Vagina (tissue), 2 donors: ENCODE measurements at regions not wholly inside any gene's neighbourhood (a gene's known extent, or its start where the extent isn't known, plus 50 kb on each side); places are given as distances from the start of the nearest gene placed in this dataset.

ENCODE experiments used
- DNase-seq, 2 donors: peaks; one replicate each; pipeline ENCODE4 v3.0.0-alpha.2; 2017; ENCODE audit errors: extremely low spot score in 2 of 2
- H3K27ac ChIP-seq: fragments of 200-600 bp; sonication (generic); one replicate; pipeline ENCODE4 v1.5.1; 2019
- H3K27me3 ChIP-seq: fragments of 200-600 bp; sonication (generic); one replicate; pipeline ENCODE4 v1.5.1; 2019
- H3K36me3 ChIP-seq, 2 donors: fragments of 200-600 bp; sonication (generic); one replicate each; pipeline ENCODE4 v1.5.1; 2017 to 2019
- H3K4me1 ChIP-seq: fragments of 200-600 bp; sonication (generic); one replicate; pipeline ENCODE4 v1.5.1; 2019
- H3K4me3 ChIP-seq, 2 donors: fragments of 200-600 bp; sonication (generic); 1 replicate in 1 of 2; 2 replicates in 1 of 2; pipeline ENCODE4 v1.5.1; 2016 to 2019
- H3K9me3 ChIP-seq: fragments of 200-600 bp; sonication (generic); one replicate; pipeline ENCODE4 v1.5.1; 2019
- CTCF ChIP-seq, 3 experiments: fragments of 450-650 bp in 2 of 3; fragments of 200-600 bp in 1 of 3; sonication (generic) in 1 of 3; IDR thresholded peaks; one replicate each; pipeline ENCODE4 v1.5.1; 2017 to 2019; ENCODE audit warnings: antibody characterized with exemption in 3 of 3, mild to moderate bottlenecking in 2 of 3, moderate library complexity in 2 of 3
- POLR2A ChIP-seq, 2 donors: fragments of 450-650 bp; IDR thresholded peaks; one replicate each; pipeline ENCODE4 v1.6.1; 2017; ENCODE audit warnings: antibody characterized with exemption in 2 of 2, mild to moderate bottlenecking in 2 of 2, moderate library complexity in 2 of 2
- POLR2AphosphoS5 ChIP-seq, 2 donors: sonication (generic); formaldehyde crosslinking; IDR thresholded peaks; one replicate each; pipeline ENCODE4 v1.9.0; 2017; ENCODE audit warnings: antibody characterized with exemption in 2 of 2, mild to moderate bottlenecking in 2 of 2, low read depth in 1 of 2; ENCODE audit not compliant: insufficient read depth in 1 of 2
- intact Hi-C: fragments of 100-400 bp; cut with DNase I; formaldehyde crosslinking; loops from one replicate; pipeline ENCODE4 v1.15.1; 2023

DNA sequence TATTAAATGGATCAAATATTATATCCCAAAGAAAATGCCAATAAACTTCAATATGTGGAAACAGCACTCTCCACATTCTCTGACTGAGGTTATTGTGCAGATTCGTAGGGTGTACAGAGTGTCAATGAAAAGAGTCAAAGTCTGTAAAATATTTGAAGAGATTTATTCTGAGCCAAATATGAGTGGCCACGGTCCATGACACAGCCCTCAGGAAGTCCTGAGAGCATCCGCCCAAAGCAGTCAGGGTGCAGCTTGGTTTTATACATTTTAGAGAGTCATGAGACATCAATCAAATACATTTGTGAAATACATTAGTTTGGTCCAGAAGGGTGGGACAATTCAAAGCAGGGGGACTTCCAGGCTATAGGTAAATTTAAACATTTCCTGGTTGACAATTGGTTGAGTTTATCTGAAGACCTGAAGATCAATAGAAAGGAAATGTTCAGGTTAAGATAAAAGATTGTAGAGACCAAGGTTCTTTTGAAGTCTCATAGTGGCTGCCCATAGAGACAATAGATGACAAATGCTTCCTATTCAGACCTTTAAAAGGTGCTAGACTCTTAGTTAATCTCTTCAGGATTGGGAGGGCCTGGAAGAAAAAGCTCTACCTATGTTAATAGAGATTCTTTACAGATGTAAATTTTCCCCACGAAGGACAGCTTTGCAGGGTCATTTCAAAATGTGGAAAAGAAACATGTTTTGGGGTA, 569.5 kb downstream of the MATN1 start:
- Histone ChIP-seq H3K27me3 (no peaks in the 10 kb centered on the region), H3K4me3 (no peak overlapping the region), H3K4me1 (no peaks in the 10 kb centered on the region), H3K9me3 (no peaks in the 10 kb centered on the region), H3K36me3 (no peaks in the 10 kb centered on the region), H3K27ac (no peak overlapping the region)
- intact Hi-C loops, result no loop called here
- DNase-seq, result no peak
- TF ChIP-seq POLR2AphosphoS5 (IDR thresholded peaks at IDR 0.05; ENCODE audit: insufficient read depth in 1 of 2, low read depth in 1 of 2) (no peak), CTCF (IDR thresholded peaks at IDR 0.05) (no peak), POLR2A (IDR thresholded peaks at IDR 0.05) (no peak)

GRCh38 chr1:30151826-30152225, 571.6 kb downstream of the MATN1 start:
- H3K9me3 ChIP-seq, result no peaks in the 10 kb centered on the region
- H3K36me3 ChIP-seq, result no peaks in the 10 kb centered on the region
- H3K27me3 ChIP-seq, result no peaks in the 10 kb centered on the region
- H3K27ac ChIP-seq, result no peak overlapping the region
- peak in 1 of 2 donors; percentile 77 for DNase-seq
- H3K4me1 ChIP-seq, result no peaks in the 10 kb centered on the region
- no peak overlapping the region for H3K4me3 ChIP-seq
- intact Hi-C loops, result no loop called here
- TF ChIP-seq POLR2A (IDR thresholded peaks at IDR 0.05) (no peak), CTCF (IDR thresholded peaks at IDR 0.05) (no peak)

DNA sequence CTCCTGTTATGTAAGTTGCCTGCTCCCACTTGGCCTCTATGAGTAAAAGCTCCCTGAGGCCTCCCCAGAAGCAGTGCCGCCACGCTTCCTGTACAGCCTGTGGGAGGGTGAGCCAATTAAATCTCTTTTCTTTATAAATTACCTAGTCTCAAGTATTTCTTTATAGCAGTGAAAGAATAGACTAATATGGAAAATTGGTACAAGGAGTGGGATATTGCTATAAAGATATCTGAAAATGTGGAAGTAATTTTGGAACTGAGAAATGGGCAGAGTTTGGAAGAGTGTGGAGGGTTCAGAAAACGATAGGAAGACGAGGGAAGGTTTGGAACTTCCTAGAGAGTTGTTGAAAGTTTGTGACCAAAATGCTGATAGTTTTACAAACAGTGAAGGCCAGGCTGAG, 572.3 kb downstream of the MATN1 start:
- no peaks in the 10 kb centered on the region for H3K27me3 ChIP-seq
- TF ChIP-seq CTCF (IDR thresholded peaks at IDR 0.05) (no peak), POLR2AphosphoS5 (IDR thresholded peaks at IDR 0.05; ENCODE audit: insufficient read depth in 1 of 2, low read depth in 1 of 2) (no peak), POLR2A (IDR thresholded peaks at IDR 0.05) (no peak)
- H3K4me1 ChIP-seq, result no peaks in the 10 kb centered on the region
- no peak overlapping the region for H3K27ac ChIP-seq
- intact Hi-C loops, result no loop called here
- no peak overlapping the region for H3K4me3 ChIP-seq
- no peaks in the 10 kb centered on the region for H3K36me3 ChIP-seq
- DNase-seq, result no peak
- no peaks in the 10 kb centered on the region for H3K9me3 ChIP-seq

- no peaks in the 10 kb centered on the region for H3K9me3 ChIP-seq
- DNase-seq, result peak in 1 of 2 donors; percentile 37
- intact Hi-C loops, result no loop called here
- H3K4me3 ChIP-seq, result no peak overlapping the region
- no peaks in the 10 kb centered on the region for H3K36me3 ChIP-seq
- no peaks in the 10 kb centered on the region for H3K27me3 ChIP-seq
- no peak overlapping the region for H3K27ac ChIP-seq
- no peaks in the 10 kb centered on the region for H3K4me1 ChIP-seq
- TF ChIP-seq POLR2AphosphoS5 (IDR thresholded peaks at IDR 0.05; ENCODE audit: insufficient read depth in 1 of 2, low read depth in 1 of 2) (no peak), POLR2A (IDR thresholded peaks at IDR 0.05) (no peak), CTCF (IDR thresholded peaks at IDR 0.05) (no peak)
Observed at GRCh38 chr1:30149226-30149625, 574.2 kb downstream of the MATN1 start.

- peak; percentile 65 to 77 for DNase-seq
- Histone ChIP-seq H3K27ac (no peak overlapping the region), H3K27me3 (no peaks in the 10 kb centered on the region), H3K9me3 (no peaks in the 10 kb centered on the region), H3K4me1 (no peaks in the 10 kb centered on the region), H3K4me3 (no peak overlapping the region), H3K36me3 (no peaks in the 10 kb centered on the region)
- TF ChIP-seq POLR2A (IDR thresholded peaks at IDR 0.05), result no peak
- no peak for TF ChIP-seq CTCF (IDR thresholded peaks at IDR 0.05)
- no peak for TF ChIP-seq POLR2AphosphoS5 (IDR thresholded peaks at IDR 0.05; ENCODE audit: insufficient read depth in 1 of 2, low read depth in 1 of 2)
- intact Hi-C loops, result no loop called here
Observed at GRCh38 chr1:30148676-30149075, 574.7 kb downstream of the MATN1 start.
